ENCODE measurements at regions not wholly inside any gene's neighbourhood (a gene's known extent, or its start where the extent isn't known, plus 50 kb on each side); places are given as distances from the start of the nearest gene placed in this dataset.

DNA sequence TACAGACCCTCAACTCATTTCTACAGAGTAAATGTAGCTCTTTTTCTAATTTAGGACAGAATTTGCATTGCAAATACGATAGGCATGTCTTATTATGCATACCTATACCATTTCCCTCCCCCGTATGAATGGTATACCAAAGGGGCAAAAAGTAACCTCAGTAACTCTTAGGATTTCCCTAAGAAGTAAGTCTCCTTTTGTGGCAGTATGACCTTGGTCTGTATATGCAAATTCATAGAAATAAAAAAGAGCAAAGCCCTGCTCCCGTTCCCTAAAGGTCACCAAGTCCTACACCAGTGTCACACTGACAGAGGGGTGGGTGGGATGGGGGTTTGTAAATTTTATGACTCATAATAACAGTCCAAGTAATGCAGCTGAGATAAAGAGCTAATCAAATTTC, 365.8 kb upstream of the CCDC196 start:
- TF ChIP-seq TOX (CRISPR knock-in tag; IDR thresholded peaks at IDR 0.05; ENCODE audit: borderline replicate concordance) (no peak), ZNF565 (CRISPR knock-in tag; conservative IDR thresholded peaks at IDR 0.05; ENCODE audit: low read depth) (no peak), CSDC2 (CRISPR knock-in tag; IDR thresholded peaks at IDR 0.05) (no peak), GLIS3 (CRISPR knock-in tag; IDR thresholded peaks at IDR 0.05) (no peak), RARB (CRISPR knock-in tag; IDR thresholded peaks at IDR 0.05) (no peak), ZNF70 (CRISPR knock-in tag; IDR thresholded peaks at IDR 0.05) (no peak), ISL1 (CRISPR knock-in tag; IDR thresholded peaks at IDR 0.05) (no peak), TCF4 (CRISPR knock-in tag; IDR thresholded peaks at IDR 0.05; ENCODE audit: borderline replicate concordance) (no peak), SNAI2 (CRISPR knock-in tag; IDR thresholded peaks at IDR 0.05) (no peak), ESRRG (CRISPR knock-in tag; IDR thresholded peaks at IDR 0.05) (no peak)
- TF ChIP-seq, protein P1, sequence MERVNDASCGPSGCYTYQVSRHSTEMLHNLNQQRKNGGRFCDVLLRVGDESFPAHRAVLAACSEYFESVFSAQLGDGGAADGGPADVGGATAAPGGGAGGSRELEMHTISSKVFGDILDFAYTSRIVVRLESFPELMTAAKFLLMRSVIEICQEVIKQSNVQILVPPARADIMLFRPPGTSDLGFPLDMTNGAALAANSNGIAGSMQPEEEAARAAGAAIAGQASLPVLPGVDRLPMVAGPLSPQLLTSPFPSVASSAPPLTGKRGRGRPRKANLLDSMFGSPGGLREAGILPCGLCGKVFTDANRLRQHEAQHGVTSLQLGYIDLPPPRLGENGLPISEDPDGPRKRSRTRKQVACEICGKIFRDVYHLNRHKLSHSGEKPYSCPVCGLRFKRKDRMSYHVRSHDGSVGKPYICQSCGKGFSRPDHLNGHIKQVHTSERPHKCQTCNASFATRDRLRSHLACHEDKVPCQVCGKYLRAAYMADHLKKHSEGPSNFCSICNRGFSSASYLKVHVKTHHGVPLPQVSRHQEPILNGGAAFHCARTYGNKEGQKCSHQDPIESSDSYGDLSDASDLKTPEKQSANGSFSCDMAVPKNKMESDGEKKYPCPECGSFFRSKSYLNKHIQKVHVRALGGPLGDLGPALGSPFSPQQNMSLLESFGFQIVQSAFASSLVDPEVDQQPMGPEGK (CRISPR knock-in tag; IDR thresholded peaks at IDR 0.05; ENCODE audit: borderline replicate concordance), result no peak
- TF ChIP-seq, protein P2, sequence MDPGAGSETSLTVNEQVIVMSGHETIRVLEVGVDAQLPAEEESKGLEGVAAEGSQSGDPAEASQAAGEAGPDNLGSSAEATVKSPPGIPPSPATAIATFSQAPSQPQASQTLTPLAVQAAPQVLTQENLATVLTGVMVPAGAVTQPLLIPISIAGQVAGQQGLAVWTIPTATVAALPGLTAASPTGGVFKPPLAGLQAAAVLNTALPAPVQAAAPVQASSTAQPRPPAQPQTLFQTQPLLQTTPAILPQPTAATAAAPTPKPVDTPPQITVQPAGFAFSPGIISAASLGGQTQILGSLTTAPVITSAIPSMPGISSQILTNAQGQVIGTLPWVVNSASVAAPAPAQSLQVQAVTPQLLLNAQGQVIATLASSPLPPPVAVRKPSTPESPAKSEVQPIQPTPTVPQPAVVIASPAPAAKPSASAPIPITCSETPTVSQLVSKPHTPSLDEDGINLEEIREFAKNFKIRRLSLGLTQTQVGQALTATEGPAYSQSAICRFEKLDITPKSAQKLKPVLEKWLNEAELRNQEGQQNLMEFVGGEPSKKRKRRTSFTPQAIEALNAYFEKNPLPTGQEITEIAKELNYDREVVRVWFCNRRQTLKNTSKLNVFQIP (CRISPR knock-in tag; IDR thresholded peaks at IDR 0.05; ENCODE audit: borderline replicate concordance, low read depth), result no peak
- no peak for ATAC-seq

- ATAC-seq, result no peak
- TF ChIP-seq RARB (CRISPR knock-in tag; IDR thresholded peaks at IDR 0.05) (no peak), ISL1 (CRISPR knock-in tag; IDR thresholded peaks at IDR 0.05) (no peak), CSRNP3 (CRISPR knock-in tag; IDR thresholded peaks at IDR 0.05) (no peak), ESRRG (CRISPR knock-in tag; IDR thresholded peaks at IDR 0.05) (no peak), ZFP3 (CRISPR knock-in tag; IDR thresholded peaks at IDR 0.05) (no peak), PPARA (CRISPR knock-in tag; IDR thresholded peaks at IDR 0.05; ENCODE audit: borderline replicate concordance) (no peak), TOX (CRISPR knock-in tag; IDR thresholded peaks at IDR 0.05; ENCODE audit: borderline replicate concordance) (no peak), ZC3H10 (CRISPR knock-in tag; IDR thresholded peaks at IDR 0.05) (no peak)
- TF ChIP-seq, protein P1 (CRISPR knock-in tag; IDR thresholded peaks at IDR 0.05; ENCODE audit: borderline replicate concordance), result no peak
- TF ChIP-seq, protein P3, sequence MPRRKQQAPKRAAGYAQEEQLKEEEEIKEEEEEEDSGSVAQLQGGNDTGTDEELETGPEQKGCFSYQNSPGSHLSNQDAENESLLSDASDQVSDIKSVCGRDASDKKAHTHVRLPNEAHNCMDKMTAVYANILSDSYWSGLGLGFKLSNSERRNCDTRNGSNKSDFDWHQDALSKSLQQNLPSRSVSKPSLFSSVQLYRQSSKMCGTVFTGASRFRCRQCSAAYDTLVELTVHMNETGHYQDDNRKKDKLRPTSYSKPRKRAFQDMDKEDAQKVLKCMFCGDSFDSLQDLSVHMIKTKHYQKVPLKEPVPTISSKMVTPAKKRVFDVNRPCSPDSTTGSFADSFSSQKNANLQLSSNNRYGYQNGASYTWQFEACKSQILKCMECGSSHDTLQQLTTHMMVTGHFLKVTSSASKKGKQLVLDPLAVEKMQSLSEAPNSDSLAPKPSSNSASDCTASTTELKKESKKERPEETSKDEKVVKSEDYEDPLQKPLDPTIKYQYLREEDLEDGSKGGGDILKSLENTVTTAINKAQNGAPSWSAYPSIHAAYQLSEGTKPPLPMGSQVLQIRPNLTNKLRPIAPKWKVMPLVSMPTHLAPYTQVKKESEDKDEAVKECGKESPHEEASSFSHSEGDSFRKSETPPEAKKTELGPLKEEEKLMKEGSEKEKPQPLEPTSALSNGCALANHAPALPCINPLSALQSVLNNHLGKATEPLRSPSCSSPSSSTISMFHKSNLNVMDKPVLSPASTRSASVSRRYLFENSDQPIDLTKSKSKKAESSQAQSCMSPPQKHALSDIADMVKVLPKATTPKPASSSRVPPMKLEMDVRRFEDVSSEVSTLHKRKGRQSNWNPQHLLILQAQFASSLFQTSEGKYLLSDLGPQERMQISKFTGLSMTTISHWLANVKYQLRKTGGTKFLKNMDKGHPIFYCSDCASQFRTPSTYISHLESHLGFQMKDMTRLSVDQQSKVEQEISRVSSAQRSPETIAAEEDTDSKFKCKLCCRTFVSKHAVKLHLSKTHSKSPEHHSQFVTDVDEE (CRISPR knock-in tag; IDR thresholded peaks at IDR 0.05), result no peak
Measured at GRCh38 chr14:66121859-66122258, 364.3 kb upstream of the CCDC196 start.

GRCh38 chr14:66129224-66129623, 356.9 kb upstream of the CCDC196 start:
- no peak for ATAC-seq
- TF ChIP-seq ZNF70 (CRISPR knock-in tag; IDR thresholded peaks at IDR 0.05) (no peak), ARNTL (CRISPR knock-in tag; IDR thresholded peaks at IDR 0.05; ENCODE audit: borderline replicate concordance, low read depth) (no peak), ZFP30 (CRISPR knock-in tag; IDR thresholded peaks at IDR 0.05) (no peak), TCF4 (CRISPR knock-in tag; IDR thresholded peaks at IDR 0.05; ENCODE audit: borderline replicate concordance) (no peak), OSR1 (CRISPR knock-in tag; IDR thresholded peaks at IDR 0.05) (no peak), ZFP3 (CRISPR knock-in tag; IDR thresholded peaks at IDR 0.05) (no peak), GLIS3 (CRISPR knock-in tag; IDR thresholded peaks at IDR 0.05) (no peak), ZNF565 (CRISPR knock-in tag; conservative IDR thresholded peaks at IDR 0.05; ENCODE audit: low read depth) (no peak), SNAI2 (CRISPR knock-in tag; IDR thresholded peaks at IDR 0.05) (no peak), CSRNP3 (CRISPR knock-in tag; IDR thresholded peaks at IDR 0.05) (no peak)
- TF ChIP-seq, protein P1 (CRISPR knock-in tag; IDR thresholded peaks at IDR 0.05; ENCODE audit: borderline replicate concordance), result no peak

Data from SK-N-SH treated with all-trans-retinoic acid at 6 μM for 48 hours (cell line).